GM18858 (cell line): ENCODE measurements at regions not wholly inside any gene's neighbourhood (a gene's known extent, or its start where the extent isn't known, plus 50 kb on each side); places are given as distances from the start of the nearest gene placed in this dataset.

Source experiments
- ATAC-seq: cut with Tn5 transposase; IDR thresholded peaks from one replicate; pipeline ENCODE4 v1.9.1; 2021; ENCODE audit not compliant: unreplicated experiment

DNA sequence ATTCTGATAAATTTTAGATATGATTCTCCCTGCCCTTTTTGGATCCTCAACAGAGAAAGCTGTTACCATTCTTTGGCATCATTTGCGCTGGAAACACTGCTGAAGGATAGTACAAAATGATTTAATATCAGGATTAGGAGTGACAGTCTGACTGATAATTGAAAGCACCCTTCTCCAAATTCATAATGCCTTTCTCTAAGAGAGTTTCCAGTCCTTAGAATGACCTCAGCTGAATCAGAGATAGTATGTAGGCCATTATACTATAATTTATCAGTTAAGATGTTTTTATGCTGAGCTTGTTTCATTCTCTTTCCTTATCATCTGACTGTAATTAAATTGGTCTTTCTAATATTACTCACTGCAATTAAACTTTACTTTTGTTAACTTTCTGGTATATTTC, 166.7 kb downstream of the ZNF326 start:
- ATAC-seq: no peak

DNA sequence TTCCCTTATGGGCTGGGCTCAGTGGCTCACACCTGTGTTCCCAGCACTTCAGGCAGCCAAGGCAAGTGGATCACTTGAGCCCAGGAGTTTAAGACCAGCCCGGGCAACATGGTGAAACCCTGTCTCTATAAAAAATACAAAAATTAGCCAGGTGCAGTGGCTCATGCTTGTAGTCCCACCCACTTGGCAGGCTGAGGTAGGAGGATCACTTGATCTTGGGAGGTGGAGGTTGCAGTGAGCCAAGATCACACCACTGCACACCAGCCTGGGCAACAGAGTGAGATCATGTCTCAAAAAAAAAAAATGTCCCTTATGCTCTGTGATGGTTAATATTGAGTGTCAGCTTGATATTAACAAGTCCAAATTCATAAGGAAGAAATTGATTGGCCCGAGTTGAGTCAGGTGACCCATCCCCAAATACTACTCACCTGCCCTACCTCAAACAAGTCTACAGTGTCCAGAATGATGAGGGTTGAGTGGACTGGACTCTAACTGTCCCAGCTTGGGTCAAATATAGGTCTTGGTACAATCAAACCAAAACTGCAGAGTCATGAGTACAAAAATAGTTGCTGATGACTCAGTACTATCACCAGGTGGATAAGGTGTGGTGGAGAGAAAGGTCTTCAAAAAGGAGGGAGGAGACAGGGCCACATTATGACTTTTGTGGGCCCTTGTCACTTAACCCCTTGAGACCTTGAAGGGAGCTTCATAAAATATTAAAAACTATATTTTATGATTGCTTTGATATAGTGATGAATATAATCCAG, 161.0 kb downstream of the ZNF326 start:
- ATAC-seq: no peak

DNA sequence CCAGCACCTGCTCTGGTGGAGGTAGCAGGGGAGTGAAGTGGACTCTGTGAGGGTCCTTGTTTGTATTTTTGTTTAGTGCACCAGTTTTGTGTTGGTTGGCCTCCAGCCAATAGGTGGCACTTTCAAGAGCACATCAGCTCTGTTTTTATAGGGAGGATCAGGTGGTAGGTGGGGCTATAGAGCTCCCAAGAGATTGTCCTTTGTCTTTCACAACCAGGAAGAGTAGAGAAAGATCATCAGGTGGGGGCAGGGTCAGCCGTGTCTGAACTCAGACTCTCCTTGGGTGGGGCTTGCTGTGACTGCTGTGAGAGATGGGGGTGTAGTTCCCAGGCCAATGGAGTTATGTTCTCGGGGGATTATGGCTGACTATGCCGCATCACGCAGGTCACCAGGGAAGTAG, 159.8 kb downstream of the ZNF326 start:
- ATAC-seq: no peak

DNA sequence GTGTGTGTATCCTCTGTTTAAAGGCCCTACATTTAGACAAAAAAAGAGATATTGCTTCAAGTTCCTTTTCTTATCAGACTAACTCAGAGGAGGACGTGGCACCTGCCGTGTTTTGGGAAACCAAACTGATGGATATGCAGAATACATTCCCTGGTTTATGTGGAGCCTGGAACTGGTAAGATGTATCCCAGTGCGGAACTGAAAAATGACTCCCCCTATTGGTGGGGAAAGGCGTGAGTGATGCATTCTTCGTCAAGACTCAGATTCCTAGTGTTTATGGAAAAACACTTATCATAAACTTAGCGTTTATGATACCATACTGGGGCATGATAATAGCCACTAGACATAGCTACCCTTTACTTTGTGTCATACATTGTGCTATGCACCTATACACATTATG, 154.2 kb downstream of the ZNF326 start:
- ATAC-seq: no peak

DNA sequence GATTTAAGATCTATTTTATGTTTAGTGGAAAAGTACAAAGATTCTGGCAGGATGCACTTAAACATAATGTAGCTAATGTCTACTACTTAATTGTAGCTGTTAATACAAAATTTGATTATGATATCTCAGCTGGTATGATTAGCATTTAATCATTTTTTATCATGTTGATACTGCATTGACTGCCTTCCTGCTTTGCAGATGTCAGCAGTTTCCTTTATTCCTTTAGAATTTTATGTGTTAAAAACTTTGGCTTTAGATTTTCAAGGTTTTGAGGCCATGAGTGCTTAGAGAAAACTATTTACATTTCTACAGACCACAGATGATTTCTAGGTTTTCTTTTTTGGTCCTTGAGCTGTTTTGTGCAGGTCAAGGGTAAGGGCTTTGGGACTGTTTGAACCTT, 152.2 kb downstream of the ZNF326 start:
- ATAC-seq: no peak

DNA sequence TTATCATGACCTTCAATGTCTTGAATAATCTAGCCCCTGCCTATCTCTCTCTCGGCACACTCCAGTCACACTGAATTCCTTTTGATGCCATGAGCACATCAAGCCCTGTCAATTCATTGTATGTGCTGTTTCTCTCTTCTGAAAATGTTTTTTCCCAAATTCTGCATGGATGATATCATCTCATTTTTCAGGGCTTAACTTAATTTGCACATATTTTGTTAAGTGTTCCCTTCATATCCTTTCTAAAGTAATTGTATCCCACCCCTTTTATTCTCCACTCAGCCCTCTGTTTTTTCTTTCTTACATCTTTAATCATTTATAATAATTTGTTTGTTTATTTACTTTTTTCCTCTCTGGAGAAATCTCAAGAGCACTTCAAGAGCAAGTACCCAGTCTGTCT, 149.9 kb downstream of the ZNF326 start:
- no peak for ATAC-seq

DNA sequence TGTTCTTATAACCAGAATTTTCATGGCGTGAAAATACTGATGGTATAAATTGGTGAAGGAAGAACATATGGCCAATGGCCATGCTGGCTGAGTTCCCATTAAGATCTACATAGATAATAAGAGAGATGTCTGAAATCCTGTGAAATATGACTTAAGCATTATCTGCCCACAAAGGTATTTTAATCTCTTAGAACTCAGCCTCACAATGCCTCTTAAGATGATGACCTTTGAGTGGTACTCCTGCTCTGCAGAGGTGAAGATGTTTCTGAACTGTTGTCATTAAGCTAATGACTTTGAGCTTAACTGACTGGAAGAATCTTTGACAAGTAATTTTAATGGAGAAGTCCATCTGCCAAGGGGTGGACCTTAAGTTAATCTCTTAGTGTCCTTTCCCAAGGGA, 148.7 kb downstream of the ZNF326 start:
- ATAC-seq: no peak

DNA sequence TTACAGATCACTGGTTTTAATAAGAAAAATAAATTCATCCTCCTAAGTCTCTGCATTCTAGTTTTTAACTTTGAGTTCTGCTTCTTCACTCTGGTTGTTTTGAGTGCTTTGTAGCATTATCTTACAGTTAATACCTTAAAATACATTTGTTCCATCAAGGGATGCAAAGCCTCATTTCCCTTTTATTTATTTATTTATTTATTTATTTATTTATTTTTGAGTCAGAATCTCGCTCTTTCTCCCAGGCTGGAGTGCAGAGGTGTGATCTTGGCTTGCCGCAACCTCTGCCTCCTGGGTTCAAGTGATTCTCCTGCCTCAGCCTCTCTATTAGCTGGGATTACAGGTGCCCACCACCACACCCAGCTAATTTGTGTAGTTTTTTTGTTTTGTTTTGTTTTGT, 147.8 kb downstream of the ZNF326 start:
- ATAC-seq: no peak

DNA sequence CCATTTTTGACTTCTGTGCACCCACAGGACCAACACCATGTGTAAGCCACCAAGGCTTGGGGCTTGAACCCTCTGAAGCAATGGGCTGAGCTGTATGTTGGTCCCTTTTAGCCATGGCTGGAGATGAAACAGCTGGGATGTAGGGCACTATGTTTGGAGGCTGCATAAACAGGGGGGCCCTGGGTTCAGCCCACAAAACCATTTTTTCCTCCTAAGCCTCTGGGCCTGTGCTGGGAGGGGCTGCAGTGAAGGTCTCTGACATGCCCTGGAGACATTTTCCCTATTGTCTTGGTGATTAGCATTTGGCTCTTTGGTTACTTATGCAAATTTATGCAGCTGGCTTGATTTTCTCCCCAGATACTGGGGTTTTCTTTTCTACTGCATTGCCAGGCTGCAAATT, 144.9 kb downstream of the ZNF326 start:
- ATAC-seq: no peak

DNA sequence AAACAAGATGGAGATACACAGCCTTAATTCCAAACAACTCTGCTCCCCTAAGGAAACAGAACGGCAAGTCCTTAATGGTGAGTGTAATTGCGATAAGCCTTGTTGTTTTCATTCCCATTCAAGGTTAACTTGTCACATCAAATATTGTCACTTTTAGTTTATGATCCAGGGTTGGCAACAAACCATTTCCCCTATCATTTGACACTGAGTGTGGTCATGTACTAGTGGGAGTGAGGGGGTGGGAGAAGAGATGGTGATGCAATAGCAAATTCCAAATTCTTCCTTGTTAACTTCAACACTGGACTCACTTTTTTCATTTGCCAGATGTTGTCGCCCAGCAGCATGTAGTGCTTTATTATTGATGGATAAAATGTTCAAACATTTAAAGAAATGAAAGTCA, 140.4 kb downstream of the ZNF326 start:
- ATAC-seq: no peak

DNA sequence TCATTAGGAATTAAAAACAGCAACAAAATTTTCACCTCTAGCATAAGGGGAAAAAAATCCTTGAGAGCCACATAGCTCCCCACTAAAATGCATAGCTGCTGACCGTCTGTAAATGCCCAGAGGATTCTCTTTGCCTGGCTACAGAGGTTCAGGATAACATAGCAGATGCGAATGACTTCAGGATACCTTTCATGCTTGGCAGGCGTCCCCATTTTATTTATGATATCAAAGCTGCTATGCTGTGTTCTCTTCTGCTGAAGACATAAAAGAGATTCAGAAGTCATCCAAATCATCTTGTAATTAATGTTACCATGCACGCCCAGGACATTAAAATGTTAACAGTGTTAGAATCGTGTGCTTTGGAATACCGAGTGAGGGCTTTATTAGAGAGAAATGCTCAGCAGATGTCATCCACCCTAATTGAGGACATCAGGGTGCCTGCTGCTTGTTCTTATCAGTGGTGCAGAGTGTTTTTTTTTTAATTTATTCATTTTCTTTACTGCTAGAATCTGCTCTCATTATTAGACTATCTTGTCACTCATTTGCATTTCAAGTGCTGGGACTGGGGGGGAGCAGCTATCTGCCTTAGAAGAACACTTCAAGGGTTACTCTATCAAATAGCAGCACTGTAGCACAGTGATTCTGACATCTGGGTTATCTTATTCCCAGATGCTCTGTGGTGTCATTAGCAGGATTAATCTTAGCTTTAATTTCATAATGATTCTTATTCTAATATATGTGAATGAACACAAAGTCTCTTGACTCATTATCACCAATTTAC, 139.5 kb downstream of the ZNF326 start:
- no peak for ATAC-seq

DNA sequence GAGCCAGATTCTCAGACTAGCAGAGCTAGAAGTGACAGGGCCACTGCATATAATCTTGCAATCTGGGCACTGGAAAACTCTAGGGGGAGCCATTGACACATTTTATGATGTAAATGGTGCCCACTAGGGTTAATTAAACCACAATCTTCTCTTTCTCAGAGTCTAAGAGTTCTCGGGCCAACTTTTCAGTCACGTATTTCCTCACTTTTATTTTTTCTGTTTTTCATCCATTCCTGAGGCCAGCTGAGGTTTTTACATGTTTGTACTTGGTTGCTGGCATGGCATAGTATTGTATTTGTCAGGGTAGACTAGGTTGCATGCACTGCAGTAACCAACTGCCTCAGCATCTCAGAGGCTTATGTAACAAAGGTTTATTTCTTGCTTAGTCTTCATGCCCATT, 138.2 kb downstream of the ZNF326 start:
- no peak for ATAC-seq

DNA sequence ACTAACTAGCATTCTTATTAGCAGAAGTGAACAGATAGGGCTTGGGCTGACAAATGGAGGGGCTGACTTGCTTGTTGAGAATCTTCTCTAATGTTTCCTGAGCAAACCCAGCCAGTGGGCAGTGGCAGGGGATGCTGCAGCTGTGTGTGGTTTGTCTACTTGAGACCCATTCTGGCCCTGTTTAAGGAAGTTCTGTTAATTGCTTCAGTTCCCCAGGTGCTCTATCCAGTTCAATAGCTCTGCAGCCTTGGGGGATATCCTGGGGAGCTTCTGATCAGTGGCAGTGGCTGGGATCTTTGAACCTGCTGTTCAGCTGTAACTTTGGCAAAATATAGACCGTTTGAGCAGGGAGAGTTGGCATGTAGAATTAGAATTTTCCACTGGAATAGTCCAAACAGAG, 137.4 kb downstream of the ZNF326 start:
- ATAC-seq: no peak

DNA sequence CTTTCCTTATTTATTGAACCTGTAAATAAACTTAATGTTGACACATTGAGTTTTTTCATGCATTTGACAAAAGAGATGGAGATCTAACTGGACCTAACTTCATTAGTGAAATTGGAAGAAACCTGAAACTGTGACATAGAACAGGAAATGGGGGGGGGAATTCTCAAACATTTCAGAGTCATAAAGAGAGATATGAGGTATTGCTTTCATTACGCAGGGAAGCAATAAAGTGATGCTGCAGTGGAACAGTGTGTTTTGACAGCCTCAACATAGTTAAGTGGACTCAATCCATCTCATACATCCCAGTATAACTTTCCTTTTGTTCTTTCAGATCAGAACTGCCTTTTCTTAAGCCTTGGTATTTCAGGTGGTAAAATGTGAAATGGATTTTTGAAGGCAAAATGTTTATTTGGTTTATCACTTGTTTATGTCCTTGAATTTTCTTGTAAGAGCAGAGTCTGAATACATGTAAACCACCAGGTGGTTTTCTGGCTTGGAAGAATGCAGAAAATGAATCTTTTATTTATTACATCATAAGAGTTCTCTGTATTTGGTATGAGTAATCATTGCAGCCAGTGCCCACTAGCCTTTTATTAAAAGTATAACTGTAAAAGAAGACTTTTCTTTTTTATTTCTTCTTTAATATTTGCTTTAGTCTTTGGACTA, 132.5 kb downstream of the ZNF326 start:
- ATAC-seq: no peak

DNA sequence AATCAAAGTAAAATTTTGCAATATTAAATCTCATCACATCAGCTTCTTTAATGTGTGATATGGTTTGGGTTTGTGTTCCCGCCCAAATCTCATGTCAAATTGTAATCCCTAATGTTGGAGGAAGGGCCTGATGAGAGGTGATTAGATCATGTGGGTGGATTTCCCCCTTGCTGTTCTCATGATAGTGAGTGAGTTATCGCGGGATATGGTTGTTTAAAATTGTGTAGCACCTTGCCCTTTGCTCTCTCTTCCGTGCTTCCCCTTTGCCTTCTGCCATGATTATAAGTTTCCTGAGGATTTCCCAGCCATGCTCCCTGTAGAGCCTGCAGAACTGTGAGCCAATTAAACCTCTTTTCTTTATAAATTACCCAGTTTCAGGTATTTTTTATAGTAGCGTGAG, 131.9 kb downstream of the ZNF326 start:
- ATAC-seq: no peak

DNA sequence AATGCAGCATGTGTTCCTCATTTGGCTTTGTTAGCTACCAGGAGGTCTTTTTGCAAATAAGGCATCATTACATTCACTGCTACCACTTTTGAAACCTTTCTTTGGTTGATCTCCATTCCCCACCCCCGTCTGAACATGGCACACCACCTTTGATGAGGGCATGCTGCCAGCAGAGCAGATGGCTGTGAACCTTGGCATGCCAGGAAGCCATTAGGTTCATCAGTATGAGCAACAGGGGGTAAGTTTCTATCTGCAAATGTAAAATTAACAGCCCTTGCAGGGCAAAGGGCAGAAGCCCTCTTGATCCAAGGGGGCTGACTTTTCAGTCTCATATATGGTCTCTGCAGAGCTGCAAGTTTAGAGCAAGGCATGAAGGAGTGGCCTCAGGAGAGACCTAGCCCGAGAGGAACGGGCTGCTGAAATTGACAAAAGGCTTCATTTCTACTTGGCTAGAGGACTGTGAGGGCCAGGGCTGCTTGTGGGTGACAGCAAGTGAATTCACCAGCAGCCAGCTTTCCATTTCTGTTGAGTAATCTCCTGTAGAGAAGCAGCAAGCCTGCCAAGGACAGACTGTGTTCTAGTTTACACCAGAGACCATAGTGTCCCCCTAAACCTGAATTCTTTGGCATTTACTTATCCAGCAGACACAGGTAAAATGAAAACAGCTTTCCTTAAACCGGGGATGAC, 127.9 kb downstream of the ZNF326 start:
- ATAC-seq: no peak

DNA sequence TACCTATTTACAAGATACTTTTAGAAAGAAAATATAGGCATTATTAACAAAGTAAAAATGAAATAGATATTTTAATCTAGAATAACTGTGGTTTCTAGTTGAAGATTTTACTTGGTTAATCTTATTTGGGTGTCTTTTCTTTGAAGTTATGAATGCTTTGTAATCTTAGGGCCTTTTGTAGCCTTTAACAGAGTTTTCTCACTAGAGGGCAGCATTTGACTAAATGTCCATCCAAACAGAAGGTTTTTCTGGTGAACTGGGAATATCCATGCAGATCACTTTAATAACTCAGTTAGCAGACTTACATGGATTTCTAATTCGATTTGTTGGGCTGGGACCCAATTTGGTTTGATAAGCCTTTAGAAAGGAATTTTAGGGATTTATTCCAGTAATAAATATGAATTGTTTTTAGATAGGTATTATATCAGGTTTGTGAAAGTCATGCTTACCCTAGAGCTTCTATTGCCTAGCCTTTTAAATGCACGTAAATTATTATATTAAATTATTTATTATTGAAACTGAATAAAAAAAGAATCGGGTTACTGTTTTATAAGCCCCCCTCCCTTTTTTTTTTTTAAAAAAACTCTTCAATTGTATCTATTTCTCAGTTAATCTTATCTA, 119.7 kb downstream of the ZNF326 start:
- ATAC-seq: no peak

DNA sequence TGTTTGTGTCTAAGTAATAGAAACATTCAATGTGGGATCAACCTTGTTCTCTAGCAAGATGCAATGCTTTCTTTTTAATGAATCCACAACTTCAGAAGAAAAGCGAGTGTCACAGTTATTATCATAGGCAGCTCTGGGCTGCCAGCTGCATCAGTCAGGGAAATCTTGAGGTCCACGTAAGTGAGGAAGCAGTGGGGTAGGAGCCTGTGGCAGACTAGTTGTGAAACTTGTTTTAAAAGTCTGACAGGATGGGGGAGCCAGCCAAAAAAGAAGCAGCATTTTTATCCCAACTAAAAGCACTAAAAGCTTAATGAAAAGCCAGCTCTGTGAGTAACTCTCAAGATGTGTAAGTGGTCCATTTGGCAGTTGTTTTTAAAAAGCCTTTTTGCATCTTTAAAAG, 113.1 kb downstream of the ZNF326 start:
- ATAC-seq: no peak

DNA sequence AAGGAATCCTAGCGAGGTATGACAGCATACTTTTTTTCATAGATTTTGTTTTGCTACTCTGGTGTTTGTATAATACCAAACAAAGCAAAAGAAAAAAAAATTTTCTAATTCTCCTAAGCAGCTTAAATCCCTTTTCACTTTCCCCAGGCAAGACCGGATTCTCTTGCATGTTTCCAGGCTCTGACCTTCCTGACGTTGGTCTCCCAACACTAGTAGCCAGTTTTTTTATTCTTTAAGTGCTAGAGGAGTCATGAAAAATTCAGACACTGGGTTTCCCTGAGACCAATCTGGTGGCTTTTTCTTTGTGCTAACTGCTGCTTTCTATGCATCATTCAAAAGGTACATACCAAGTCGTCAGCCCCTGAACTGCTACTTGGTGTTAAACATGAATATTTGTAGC, 111.4 kb downstream of the ZNF326 start:
- ATAC-seq: no peak

DNA sequence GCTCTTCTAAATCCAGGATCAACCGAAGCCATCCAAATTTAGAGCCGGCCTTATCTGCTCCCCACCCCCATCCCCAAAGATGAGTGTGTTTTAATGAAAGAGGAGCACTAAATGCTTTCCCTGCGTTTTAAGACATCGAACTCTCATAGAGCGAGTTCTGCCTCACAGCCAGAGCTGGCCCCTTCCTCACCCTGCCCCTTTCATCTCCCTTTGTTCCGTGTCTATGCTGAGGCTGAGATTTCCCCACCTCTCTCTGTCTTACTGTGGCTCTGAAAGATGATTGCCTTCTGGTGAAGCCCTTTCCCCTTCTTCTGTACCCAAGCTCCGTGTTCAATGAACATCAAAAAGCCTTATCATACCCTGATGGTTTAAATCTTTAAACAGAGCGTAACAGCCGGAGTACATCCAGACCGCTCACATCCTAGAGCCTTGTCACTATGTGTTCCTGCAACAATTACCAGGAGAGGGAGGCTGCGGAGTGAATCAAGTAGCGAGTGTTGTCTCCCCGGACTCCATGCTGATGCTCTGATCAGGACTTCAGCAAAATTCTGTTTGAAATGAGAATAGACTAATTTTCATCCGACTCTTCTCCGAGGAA, 110.1 kb downstream of the ZNF326 start:
- no peak for ATAC-seq

DNA sequence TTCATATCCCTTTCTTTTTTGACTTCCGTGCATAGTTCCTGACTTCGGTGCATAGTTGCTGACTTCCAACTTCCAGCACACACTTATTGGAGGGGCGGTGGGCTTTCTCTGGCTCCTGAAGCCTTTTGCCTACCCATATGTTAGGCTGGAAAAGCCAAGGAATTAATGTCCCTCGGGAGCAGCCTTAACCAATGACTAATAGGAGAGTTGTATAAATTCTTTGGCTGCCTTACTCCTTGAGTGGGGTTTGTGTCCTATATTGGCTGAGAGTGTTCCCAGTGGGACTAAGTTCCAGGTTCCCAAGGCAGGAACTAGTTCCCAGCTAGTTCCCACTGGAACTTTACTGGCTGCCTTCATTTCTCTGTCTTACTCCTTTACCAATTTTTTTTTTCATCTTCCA, 105.7 kb downstream of the ZNF326 start:
- ATAC-seq: no peak
